ENCODE measurements at regions not wholly inside any gene's neighbourhood (a gene's known extent, or its start where the extent isn't known, plus 50 kb on each side); places are given as distances from the start of the nearest gene placed in this dataset.

DNA sequence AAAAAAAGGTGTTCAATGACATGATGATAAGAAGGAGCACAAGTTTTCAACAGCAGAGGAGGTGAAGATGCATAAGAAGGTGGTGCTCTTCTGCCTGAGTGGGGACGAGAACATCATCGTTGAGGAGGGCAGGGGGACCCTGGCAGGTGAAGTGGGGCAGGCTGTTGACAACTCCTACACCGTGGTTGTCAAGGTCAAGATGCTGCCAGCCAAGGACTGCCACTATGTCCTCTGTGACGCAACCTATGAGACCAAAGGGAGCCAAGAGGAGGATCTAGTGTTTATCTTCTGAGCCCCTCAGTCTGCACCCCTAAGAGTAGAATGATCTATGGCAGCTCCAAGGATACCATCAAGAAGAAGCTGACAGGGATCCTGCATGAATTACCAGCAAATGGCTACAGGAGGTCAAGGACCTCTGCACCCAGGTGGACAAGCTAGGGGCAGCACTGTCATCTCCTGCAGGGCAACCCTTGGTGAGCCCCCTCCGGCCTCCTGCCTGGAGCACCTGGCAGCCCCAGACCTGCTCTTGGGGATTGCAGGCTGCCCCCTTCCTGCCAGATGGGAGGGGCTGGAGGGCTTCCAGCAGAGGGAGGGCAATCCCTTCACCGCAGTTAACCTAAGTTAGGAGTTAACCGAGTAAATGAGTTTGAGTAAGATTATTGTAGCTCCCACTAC lies 80.5 kb downstream of the ZNF281 start:
- TF ChIP-seq ZNF384 (IDR thresholded peaks at IDR 0.05): no peak
- TF ChIP-seq FOXA1 (IDR thresholded peaks at IDR 0.05): no peak
- no peak for TF ChIP-seq FOXK2 (IDR thresholded peaks at IDR 0.05)
- TF ChIP-seq ARNT (IDR thresholded peaks at IDR 0.05): no peak
- no peak for TF ChIP-seq FOXM1 (IDR thresholded peaks at IDR 0.05; ENCODE audit: borderline replicate concordance)
- TF ChIP-seq NFRKB (IDR thresholded peaks at IDR 0.05): no peak
- TF ChIP-seq L3MBTL2 (conservative IDR thresholded peaks at IDR 0.05): no peak
- TF ChIP-seq ELF4 (IDR thresholded peaks at IDR 0.05): no peak
- no peak for TF ChIP-seq TARDBP (IDR thresholded peaks at IDR 0.05)
- TF ChIP-seq BHLHE40 (IDR thresholded peaks at IDR 0.05; ENCODE audit: borderline replicate concordance): no peak
- TF ChIP-seq, protein P1, sequence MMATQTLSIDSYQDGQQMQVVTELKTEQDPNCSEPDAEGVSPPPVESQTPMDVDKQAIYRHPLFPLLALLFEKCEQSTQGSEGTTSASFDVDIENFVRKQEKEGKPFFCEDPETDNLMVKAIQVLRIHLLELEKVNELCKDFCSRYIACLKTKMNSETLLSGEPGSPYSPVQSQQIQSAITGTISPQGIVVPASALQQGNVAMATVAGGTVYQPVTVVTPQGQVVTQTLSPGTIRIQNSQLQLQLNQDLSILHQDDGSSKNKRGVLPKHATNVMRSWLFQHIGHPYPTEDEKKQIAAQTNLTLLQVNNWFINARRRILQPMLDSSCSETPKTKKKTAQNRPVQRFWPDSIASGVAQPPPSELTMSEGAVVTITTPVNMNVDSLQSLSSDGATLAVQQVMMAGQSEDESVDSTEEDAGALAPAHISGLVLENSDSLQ (IDR thresholded peaks at IDR 0.05): no peak
- no peak for TF ChIP-seq SP1 (IDR thresholded peaks at IDR 0.05)
- TF ChIP-seq HDGF (IDR thresholded peaks at IDR 0.05; ENCODE audit: borderline replicate concordance): no peak
- TF ChIP-seq LEF1 (IDR thresholded peaks at IDR 0.05; ENCODE audit: borderline replicate concordance): no peak
- no peak for TF ChIP-seq SUZ12 (IDR thresholded peaks at IDR 0.05)
- no peak for TF ChIP-seq CTBP1 (IDR thresholded peaks at IDR 0.05; ENCODE audit: borderline replicate concordance)
- CTCF ChIA-PET: no interaction called here
- no peak for DNase-seq (ENCODE audit: extremely low spot score)
- POLR2A ChIA-PET: interaction anchor here (1.3 kb wide), 1 partner anchor 10 kb away, joined by 4 read pairs; no protein-coding TSS in a partner anchor

DNA sequence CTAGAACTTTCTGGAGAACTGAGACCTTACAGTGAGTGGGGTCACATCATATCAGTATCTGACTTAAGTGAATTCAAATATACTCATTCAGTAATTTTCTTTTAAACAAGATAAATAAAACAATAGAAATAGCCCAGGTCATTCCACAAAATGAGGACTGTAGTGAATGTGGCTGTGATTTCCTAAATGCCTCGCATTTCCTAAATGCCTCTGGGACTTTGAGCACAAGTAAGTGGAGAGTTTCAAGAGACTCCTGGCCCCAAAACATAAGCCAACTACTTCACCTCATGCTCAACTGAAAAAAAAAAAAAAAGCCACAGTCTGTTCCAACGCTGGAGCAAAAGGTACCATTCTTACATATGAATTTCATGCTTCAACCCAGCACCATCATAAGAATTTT lies 81.5 kb downstream of the ZNF281 start:
- TF ChIP-seq SUZ12 (IDR thresholded peaks at IDR 0.05) (no peak), ARNT (IDR thresholded peaks at IDR 0.05) (no peak), LEF1 (IDR thresholded peaks at IDR 0.05; ENCODE audit: borderline replicate concordance) (no peak), CTBP1 (IDR thresholded peaks at IDR 0.05; ENCODE audit: borderline replicate concordance) (no peak), L3MBTL2 (conservative IDR thresholded peaks at IDR 0.05) (no peak), FOXA1 (IDR thresholded peaks at IDR 0.05) (no peak), NFRKB (IDR thresholded peaks at IDR 0.05) (no peak), HDGF (IDR thresholded peaks at IDR 0.05; ENCODE audit: borderline replicate concordance) (no peak)
- TF ChIP-seq, protein P1 (IDR thresholded peaks at IDR 0.05): no peak
- ChIA-PET POLR2A (no interaction called here), CTCF (no interaction called here)
- no peak for DNase-seq (ENCODE audit: extremely low spot score)

DNA sequence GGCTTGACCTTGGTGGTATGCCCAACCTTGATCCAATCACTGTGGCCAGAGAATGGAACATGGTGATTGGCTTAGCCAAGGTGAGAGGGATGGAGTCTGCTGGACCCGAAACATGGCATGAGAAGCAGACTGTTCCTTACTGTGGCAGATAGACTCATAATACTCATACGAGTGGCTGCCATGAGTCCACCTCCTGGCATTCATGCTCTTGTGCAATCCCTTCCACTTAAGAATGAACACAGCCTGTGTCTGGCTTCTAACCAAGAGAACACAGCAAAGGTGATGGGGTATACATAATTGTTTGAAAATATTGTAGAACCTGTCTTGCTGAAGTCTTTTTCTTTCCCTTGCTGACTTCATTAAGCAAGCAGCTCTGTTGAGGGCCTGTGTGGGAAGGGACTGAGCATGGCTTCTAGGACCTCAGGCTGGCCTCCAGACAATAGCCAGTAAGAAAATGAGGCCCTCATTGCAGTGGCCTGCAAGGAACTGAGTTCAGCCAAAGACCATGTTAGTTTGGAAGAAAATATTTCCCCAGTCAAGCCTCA lies 85.9 kb downstream of the ZNF281 start:
- CTCF ChIA-PET: no interaction called here
- no peak for DNase-seq (ENCODE audit: extremely low spot score)
- POLR2A ChIA-PET: no interaction called here
- TF ChIP-seq LEF1 (IDR thresholded peaks at IDR 0.05; ENCODE audit: borderline replicate concordance) (no peak), NFRKB (IDR thresholded peaks at IDR 0.05) (no peak), SUZ12 (IDR thresholded peaks at IDR 0.05) (no peak), HDGF (IDR thresholded peaks at IDR 0.05; ENCODE audit: borderline replicate concordance) (no peak), TARDBP (IDR thresholded peaks at IDR 0.05) (no peak), FOXA1 (IDR thresholded peaks at IDR 0.05) (no peak), FOXK2 (IDR thresholded peaks at IDR 0.05) (no peak), CTBP1 (IDR thresholded peaks at IDR 0.05; ENCODE audit: borderline replicate concordance) (no peak), ARNT (IDR thresholded peaks at IDR 0.05) (no peak), BHLHE40 (IDR thresholded peaks at IDR 0.05; ENCODE audit: borderline replicate concordance) (no peak), L3MBTL2 (conservative IDR thresholded peaks at IDR 0.05) (no peak), ZNF384 (IDR thresholded peaks at IDR 0.05) (no peak), SP1 (IDR thresholded peaks at IDR 0.05) (no peak), FOXM1 (IDR thresholded peaks at IDR 0.05; ENCODE audit: borderline replicate concordance) (no peak), ELF4 (IDR thresholded peaks at IDR 0.05) (no peak)
- TF ChIP-seq, protein P1 (IDR thresholded peaks at IDR 0.05): no peak

DNA sequence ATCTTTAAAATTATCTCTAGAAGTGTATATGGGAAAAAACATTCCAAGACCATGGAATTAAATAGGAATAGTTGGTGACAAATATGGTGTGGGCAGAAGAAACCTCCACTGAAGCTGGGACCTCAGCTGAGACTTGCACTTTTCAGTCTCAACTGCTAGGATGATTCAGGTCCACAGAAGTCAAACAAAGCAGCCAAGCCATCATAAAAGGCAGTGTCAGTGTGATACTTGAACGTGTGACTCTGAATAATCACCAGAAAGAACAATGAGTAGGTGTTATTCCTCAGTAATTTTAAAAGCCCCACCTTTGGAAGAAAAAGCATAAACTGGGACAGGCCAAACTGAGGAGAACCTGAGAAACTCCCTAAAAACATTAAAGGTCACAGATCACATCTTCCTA lies 90.7 kb downstream of the ZNF281 start:
- TF ChIP-seq, protein P1 (IDR thresholded peaks at IDR 0.05): no peak
- TF ChIP-seq TARDBP (IDR thresholded peaks at IDR 0.05) (no peak), FOXK2 (IDR thresholded peaks at IDR 0.05) (no peak), ZNF384 (IDR thresholded peaks at IDR 0.05) (no peak)
- no peak for DNase-seq (ENCODE audit: extremely low spot score)
- ChIA-PET POLR2A (interaction anchor here (1.2 kb wide), 1 partner anchor 11 kb away, joined by 4 read pairs; no protein-coding TSS in a partner anchor), CTCF (no interaction called here)

DNA sequence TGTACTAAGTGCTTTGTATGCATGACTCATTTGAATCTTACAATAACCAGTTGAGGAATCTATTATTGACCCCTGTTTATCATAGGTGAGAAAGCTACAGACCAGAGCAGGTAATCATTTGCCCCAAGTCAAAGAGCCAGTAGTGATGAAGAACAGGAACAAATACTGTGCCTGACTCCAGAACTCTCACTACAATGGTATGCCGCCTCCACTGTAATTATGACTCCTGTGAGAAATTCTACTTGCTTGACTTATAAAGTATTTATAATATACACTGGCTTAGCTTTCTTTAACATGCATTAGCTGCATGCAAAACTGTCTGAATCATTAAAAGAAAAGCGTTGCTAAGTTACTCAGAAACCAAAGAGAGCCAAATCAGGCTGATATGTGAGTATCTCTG lies 92.6 kb downstream of the ZNF281 start:
- CTCF ChIA-PET: interaction anchor here (0.6 kb wide), 1 partner anchor 20 kb away, joined by 8 read pairs; no protein-coding TSS in a partner anchor
- no peak for DNase-seq (ENCODE audit: extremely low spot score)
- POLR2A ChIA-PET: no interaction called here
- no peak for TF ChIP-seq SP1 (IDR thresholded peaks at IDR 0.05)
- TF ChIP-seq SUZ12 (IDR thresholded peaks at IDR 0.05): no peak
- no peak for TF ChIP-seq BHLHE40 (IDR thresholded peaks at IDR 0.05; ENCODE audit: borderline replicate concordance)
- TF ChIP-seq HDGF (IDR thresholded peaks at IDR 0.05; ENCODE audit: borderline replicate concordance): no peak
- TF ChIP-seq TARDBP (IDR thresholded peaks at IDR 0.05): no peak
- TF ChIP-seq CTBP1 (IDR thresholded peaks at IDR 0.05; ENCODE audit: borderline replicate concordance): no peak
- TF ChIP-seq L3MBTL2 (conservative IDR thresholded peaks at IDR 0.05): no peak
- TF ChIP-seq ELF4 (IDR thresholded peaks at IDR 0.05): no peak
- no peak for TF ChIP-seq FOXM1 (IDR thresholded peaks at IDR 0.05; ENCODE audit: borderline replicate concordance)
- TF ChIP-seq ZNF384 (IDR thresholded peaks at IDR 0.05): no peak
- no peak for TF ChIP-seq FOXK2 (IDR thresholded peaks at IDR 0.05)

Data from HEK293T (cell line).